HG02623 (cell line): ENCODE measurements at regions not wholly inside any gene's neighbourhood (a gene's known extent, or its start where the extent isn't known, plus 50 kb on each side); places are given as distances from the start of the nearest gene placed in this dataset.
"Not testable (repeated sequence)": the region's sequence is repeated elsewhere in the genome, so short reads cannot be mapped to it uniquely, and the experiment has no call there.

Experiments used
- ATAC-seq: cut with Tn5 transposase; IDR thresholded peaks from one replicate; pipeline ENCODE4 v1.9.1; 2021; ENCODE audit warnings: moderate library complexity; ENCODE audit not compliant: unreplicated experiment

GRCh38 chr5:98163796-98164493 is 609.5 kb upstream of the RGMB start:
- ATAC-seq, result no peak

GRCh38 chr5:98168871-98169270 is 604.6 kb upstream of the RGMB start:
- ATAC-seq, result no peak

- ATAC-seq, result no peak
Measured at GRCh38 chr5:98170994-98171393, 602.5 kb upstream of the RGMB start.

- no peak for ATAC-seq
Measured at GRCh38 chr5:98173334-98173733, 600.1 kb upstream of the RGMB start.

- no peak for ATAC-seq
Measured at GRCh38 chr5:98175474-98175873, 598.0 kb upstream of the RGMB start.

GRCh38 chr5:98179791-98180755 is 593.4 kb upstream of the RGMB start:
- ATAC-seq, result no peak

GRCh38 chr5:98186128-98186527 is 587.3 kb upstream of the RGMB start:
- no peak for ATAC-seq

- no peak for ATAC-seq
Measured at GRCh38 chr5:98187945-98188344, 585.5 kb upstream of the RGMB start.

- ATAC-seq, result not testable (repeated sequence)
Measured at GRCh38 chr5:98190344-98190743, 583.1 kb upstream of the RGMB start.

GRCh38 chr5:98193921-98194760 is 579.3 kb upstream of the RGMB start:
- no peak for ATAC-seq

- no peak for ATAC-seq
Measured at GRCh38 chr5:98200726-98201541, 572.5 kb upstream of the RGMB start.

GRCh38 chr5:98204798-98205197 is 568.7 kb upstream of the RGMB start:
- ATAC-seq, result no peak

- ATAC-seq, result no peak
Measured at GRCh38 chr5:98205691-98206461, 567.6 kb upstream of the RGMB start.

GRCh38 chr5:98206566-98206965 is 566.9 kb upstream of the RGMB start:
- ATAC-seq, result no peak

- no peak for ATAC-seq
Measured at GRCh38 chr5:98209418-98209817, 564.0 kb upstream of the RGMB start.

GRCh38 chr5:98214240-98215051 is 559.0 kb upstream of the RGMB start:
- no peak for ATAC-seq

GRCh38 chr5:98217138-98217537 is 556.3 kb upstream of the RGMB start:
- ATAC-seq, result peak; percentile 75

- no peak for ATAC-seq
Measured at GRCh38 chr5:98218838-98219237, 554.6 kb upstream of the RGMB start.

- ATAC-seq, result no peak
Measured at GRCh38 chr5:98227489-98227888, 546.0 kb upstream of the RGMB start.
